Gastrocnemius medialis (tissue), 4 donors: ENCODE measurements at regions not wholly inside any gene's neighbourhood (a gene's known extent, or its start where the extent isn't known, plus 50 kb on each side); places are given as distances from the start of the nearest gene placed in this dataset.

Experiments
- POLR2A ChIP-seq, 2 donors: fragments of 450-650 bp; IDR thresholded peaks; one replicate each; pipeline ENCODE4 v1.6.1; 2017; ENCODE audit warnings: antibody characterized with exemption in 2 of 2, mild to moderate bottlenecking in 2 of 2, moderate library complexity in 2 of 2
- TF ChIP-seq, protein P1 (sequence below), 5 experiments: fragments of 450-650 bp in 3 of 5; fragments of 200-600 bp in 2 of 5; sonication (generic) in 2 of 5; IDR thresholded peaks in 4 of 5; conservative IDR thresholded peaks in 1 of 5; 1 replicate in 4 of 5; 2 replicates in 1 of 5; pipeline ENCODE4 v1.5.1; 2016 to 2019; ENCODE audit warnings: antibody characterized with exemption in 5 of 5, mild to moderate bottlenecking in 3 of 5, moderate library complexity in 3 of 5

GRCh38 chr10:55897490-55897921 is 463.6 kb downstream of the ZWINT start:
- TF ChIP-seq, protein P1, sequence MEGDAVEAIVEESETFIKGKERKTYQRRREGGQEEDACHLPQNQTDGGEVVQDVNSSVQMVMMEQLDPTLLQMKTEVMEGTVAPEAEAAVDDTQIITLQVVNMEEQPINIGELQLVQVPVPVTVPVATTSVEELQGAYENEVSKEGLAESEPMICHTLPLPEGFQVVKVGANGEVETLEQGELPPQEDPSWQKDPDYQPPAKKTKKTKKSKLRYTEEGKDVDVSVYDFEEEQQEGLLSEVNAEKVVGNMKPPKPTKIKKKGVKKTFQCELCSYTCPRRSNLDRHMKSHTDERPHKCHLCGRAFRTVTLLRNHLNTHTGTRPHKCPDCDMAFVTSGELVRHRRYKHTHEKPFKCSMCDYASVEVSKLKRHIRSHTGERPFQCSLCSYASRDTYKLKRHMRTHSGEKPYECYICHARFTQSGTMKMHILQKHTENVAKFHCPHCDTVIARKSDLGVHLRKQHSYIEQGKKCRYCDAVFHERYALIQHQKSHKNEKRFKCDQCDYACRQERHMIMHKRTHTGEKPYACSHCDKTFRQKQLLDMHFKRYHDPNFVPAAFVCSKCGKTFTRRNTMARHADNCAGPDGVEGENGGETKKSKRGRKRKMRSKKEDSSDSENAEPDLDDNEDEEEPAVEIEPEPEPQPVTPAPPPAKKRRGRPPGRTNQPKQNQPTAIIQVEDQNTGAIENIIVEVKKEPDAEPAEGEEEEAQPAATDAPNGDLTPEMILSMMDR (IDR thresholded peaks at IDR 0.05 in 4 of 5, conservative IDR thresholded peaks at IDR 0.05 in 1 of 5): no peak
- no peak for TF ChIP-seq POLR2A (IDR thresholded peaks at IDR 0.05)
